TTC549 (cell line): ENCODE measurements at regions not wholly inside any gene's neighbourhood (a gene's known extent, or its start where the extent isn't known, plus 50 kb on each side); places are given as distances from the start of the nearest gene placed in this dataset.
"Not testable (repeated sequence)": the region's sequence is repeated elsewhere in the genome, so short reads cannot be mapped to it uniquely, and the experiment has no call there.

ENCODE experiments used
- FAIRE-seq: peaks from 2 replicates; lab custom pipeline; 2012; peaks lifted over from hg19 to GRCh38; lab: Jason Lieb, UNC

DNA sequence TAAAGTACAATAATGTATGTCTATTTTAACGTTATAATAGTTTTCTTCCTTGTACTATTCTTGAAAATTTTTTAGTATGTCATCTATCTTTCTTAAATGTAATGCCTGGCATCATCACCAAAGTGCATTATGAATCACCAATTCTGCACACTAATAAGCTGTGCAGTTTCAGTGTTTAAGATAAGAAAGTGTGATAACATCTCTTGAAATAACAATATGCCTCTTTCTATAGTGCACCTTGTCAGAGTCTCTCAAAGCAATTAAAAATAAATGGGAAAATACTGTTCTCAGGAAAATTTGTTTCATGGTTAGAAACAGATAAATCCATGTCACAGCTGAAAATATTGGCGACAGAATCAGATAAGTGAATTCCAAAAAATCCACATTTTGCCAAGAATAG lies 457.4 kb upstream of the PCDH10 start:
- no peak for FAIRE-seq

DNA sequence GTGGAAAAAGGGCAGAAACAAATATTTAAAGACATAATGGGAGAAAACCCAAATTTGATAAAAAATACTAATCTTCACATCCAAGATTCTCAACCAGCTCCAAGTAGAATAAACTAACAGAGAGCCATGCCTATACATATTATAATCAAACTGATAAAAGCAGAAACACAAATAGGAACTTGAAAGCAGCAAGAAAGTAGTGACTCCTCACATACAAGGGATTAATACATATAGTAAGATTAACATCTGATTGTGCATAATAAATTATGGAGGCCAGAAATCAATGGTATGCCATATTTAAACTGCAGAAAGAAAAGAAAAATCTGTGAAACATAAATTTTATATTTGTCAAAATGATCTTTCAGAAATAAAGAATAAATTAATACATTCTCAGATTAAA lies 454.3 kb upstream of the PCDH10 start:
- FAIRE-seq = no peak

DNA sequence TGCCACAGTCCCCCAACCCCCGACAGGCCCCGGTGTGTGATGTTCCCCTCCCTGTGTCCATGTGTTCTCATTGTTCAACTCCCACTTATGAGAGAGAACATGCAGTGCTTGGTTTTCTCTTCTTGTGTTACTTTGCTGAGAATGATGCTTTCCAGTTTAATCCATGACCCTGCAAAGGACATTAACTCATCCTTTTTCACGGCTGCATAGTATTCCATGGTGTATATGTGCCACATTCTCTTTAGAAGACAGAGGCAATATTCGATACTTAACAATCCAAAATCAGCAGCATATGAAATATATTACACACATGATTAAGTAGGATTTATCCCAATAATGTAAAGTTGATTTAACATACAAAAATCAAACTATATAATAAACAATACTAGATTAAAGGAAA lies 451.6 kb upstream of the PCDH10 start:
- FAIRE-seq = not testable (repeated sequence)

DNA sequence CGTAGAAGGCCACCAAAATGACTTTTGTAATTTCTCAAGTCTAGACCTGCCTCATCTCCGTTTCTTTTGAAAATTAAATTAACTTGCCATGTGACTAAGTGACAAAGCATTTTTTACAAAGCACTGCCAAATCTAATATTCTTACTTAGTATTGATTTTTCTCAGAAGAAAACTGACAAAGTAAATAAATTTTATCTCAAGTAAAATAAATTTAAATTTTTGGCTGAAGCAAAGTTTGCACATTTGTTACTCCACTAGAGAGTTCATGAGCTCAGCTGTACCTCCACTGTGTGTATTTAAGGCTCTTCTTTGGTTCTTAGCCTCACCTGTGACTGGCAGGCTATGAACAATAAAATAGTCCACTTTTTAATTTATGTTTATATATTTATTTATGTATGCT lies 441.1 kb upstream of the PCDH10 start:
- no peak for FAIRE-seq

DNA sequence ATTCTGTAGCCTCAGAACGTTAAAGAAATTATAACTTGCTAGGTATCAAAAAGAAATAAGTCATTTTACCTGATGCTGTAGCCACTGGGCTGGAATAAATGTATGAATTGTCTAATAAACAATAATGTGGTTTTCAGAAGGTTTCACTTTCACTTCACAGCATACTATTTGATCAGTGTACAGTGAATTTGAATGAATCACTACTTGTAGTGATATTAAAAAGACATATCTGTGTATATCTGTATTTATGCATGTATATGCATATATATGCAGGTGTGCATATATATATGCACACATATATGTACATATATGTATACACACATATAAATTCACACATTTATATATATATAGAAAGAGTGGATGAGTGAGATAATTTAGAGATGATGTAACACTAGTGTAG lies 440.0 kb upstream of the PCDH10 start:
- FAIRE-seq = no peak

DNA sequence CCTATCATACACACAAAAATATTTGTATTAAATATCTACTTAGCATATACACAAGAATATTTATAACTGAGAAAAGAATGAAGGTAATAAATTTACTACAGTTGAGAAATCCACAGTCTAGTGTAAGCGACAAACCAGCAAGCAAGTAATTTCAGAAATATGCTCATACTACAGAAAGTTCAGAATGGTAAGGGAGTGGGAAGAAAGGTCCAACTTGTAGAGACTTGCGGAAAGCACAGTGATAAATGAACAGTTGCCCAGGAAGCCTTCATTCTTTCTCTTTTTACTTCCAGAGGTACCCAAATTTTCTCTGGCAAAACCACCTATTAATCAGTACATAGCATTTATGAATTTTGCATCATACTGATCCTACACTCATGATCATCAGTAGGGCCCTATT lies 438.1 kb upstream of the PCDH10 start:
- FAIRE-seq = no peak

DNA sequence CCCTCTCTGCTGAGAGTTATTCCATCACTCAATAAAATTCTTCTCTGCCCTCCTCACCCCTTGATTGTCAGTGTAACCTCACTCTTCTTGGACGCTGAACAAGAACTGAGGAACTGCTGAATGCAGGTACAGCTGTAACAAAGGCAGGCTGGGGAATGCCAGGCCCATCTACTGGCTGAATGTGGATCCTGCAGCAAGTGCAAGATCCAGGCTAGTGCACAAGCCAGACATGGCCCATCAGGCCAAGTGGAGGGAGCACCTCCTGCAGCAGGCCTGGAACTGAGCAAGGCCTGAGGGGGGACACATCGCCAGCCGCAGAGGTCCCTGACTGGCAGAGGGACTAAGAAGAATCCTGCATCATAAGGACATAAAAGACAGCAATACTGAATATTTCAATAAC lies 411.8 kb upstream of the PCDH10 start:
- FAIRE-seq = no peak

DNA sequence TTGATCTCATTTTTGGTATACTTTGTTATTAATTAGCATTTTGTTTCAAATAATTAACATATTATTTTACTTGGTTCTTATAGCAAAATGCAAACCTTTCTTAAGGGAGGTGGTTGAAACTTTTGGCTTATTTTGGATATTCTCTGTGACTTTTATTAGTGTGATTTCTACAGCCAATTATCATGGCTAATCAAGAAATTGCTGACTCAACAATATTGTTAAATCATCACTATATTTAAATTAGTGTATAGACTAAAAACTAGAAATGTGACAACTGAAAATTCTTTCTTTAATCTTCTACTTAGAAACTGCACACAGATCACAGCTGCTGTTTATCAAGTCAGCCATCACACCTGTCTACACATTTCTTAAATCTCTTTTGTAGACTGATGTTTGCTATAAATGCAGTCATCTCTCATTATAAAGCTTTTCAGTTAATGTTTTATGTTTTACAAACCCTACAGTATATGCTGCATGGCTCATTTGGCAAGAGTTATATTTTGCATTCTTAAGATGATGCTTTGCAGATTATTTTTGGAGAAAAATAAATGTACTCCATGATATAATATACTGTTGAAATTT lies 389.8 kb upstream of the PCDH10 start:
- FAIRE-seq = no peak

DNA sequence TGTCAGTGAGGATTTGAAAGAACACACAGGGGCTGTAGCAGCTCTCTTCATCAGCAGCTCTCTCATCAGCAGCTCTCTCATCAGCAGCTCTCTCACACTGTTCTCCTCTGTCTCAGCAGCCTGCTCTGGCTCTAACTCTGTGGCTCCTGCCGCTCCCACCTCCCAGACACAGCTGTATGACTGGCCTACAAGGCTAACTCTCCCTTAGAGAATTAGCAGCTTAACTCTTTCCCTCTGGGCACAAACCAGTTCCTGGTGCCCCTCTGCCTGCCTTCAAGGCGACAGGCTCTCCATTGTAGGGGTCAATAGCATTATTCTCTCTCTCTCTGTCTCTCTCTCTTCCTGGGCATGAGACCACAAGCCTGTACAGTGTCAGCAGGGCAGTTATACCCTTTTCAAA lies 385.6 kb upstream of the PCDH10 start:
- no peak for FAIRE-seq

DNA sequence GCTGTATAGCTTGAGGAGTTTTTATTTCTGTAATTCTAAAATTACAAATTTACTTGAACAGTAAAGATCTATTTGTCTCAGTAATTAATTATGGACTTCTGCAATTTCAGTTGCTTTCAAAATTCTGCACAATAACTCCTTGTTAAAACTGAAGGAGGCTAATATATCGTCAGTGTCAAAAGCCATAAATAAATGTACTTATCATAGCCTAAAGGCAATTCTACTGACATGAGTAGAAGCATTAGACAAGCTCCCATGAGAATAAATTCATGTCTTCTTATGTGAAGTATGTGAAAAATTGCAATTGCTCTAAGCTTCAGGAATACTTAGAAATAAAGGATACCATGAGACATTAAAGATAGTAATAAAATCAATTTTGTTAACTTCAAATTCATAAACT lies 381.2 kb upstream of the PCDH10 start:
- no peak for FAIRE-seq

DNA sequence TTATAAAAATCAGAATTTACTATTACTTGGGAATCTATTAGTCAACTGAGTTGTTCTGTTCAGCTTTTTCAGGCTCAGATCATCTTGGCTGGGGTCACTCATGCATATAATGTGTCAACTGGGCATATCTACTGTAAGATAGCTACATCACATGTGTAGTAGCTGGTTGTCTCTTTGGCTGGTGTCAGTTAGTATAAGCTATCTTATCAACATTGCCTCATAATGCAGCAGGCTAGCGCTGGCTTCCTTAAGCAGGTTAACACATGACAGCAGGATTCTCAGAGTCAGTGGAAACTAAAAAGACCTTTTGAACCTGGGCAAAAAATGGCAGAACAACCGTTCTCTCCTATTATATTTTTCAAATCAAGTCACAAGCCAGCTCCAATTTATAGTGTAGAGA lies 378.3 kb upstream of the PCDH10 start:
- FAIRE-seq = no peak

DNA sequence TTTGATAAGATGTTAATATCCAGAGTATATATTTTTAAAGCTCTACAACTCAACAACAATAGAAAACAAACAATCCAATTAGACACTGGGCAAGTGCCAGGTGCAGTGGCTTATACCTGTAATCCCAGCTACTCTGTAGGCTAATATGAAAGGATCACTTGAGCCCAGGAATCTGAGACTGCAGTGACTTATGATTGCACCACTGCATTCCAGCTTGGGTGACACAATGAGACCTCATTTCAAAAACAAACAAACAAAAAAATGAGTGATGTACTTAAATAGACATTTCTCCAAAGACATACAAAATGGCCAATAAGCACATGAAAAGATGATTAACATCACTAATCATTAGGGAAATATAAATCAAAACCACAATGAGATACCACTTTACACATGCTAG lies 356.8 kb upstream of the PCDH10 start:
- FAIRE-seq = no peak

DNA sequence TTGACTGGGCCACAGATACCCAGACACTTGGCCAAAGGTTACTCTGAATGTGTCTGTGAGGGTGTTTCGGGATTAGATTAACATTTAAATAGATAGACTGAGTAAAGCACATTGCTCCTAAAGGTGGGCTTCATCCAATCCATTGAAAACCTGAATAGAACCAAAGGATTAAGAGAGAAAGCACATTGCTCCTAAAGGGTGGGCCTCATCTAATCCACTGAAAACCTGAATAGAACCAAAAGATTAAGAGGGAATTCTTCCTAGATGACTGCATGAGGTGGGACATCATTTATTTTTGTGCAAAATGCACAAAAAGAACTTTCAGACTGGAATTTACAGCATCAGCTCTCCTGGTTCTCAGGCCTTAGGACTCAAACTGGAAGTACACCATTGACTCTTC lies 351.2 kb upstream of the PCDH10 start:
- no peak for FAIRE-seq

DNA sequence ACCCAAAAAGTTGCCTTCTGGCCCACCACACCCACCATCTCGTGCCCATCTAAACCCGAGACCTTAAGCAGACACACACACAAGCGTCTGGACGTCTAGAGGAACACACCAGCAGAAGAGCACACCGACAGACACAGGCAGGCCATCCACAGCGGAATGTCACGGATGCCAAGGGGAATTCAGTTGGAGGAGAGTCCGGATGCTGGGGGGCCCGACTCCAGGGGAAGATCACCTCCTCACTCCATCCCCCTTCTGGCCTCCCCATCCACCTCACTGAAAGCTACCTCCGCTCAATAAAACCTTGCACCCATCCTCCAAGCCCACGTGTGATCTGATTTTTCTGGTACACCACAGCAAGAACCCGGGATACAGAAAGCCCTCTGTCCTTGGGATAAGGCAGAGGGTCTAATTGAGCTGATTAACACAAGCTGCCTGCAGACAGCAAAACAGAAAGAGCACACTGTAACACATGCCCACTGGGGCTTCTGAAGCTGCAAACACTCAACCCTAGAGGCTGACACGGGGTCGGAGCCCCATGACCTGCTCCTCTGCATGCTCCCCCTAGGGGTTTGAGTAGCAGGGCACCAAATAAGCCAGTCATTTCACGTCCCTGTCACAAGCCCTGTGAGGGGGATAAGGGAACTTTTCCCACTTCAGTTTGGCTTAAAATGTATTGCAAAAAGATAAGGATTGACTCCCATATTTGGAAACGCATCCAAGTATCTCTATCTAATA lies 339.6 kb upstream of the PCDH10 start:
- FAIRE-seq = no peak

DNA sequence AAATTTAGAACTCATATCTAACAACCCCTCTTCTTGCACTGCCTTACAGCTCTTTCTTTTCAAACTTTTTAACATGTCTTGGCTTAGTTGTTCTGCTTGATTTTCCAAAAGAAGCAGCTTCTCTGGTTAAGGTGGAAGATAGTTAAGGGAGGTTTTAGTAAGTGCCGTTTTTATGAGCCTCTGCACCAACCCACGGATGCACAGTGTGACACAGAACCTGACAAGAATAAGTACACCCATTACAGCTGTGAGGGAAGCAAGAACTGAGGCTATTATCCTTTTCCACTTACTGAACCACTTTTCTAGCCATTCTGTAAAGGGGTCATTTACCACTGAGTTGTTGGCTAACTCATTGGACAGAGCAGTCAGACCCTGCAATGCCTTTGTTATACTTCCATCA lies 336.0 kb upstream of the PCDH10 start:
- FAIRE-seq = not testable (repeated sequence)

DNA sequence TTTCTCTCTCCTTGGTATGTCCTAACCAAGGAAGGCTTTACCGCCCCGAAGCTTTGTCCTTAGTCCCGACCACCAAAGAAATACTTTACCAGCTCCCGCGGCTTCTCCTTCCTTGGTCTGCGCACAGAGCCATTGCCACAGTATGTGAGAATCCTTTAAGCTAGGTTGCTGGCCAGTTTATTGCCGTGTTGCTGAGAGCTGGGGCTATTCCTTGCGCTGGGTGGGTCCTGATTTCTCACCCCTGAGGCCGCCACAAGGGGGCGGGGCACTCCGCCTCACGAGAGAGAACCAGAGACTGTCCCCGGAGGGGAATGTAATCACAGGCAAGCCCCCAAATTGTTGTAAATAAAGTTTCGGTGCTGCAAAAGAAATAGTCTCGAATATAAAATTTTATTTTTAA lies 331.0 kb upstream of the PCDH10 start:
- no peak for FAIRE-seq

DNA sequence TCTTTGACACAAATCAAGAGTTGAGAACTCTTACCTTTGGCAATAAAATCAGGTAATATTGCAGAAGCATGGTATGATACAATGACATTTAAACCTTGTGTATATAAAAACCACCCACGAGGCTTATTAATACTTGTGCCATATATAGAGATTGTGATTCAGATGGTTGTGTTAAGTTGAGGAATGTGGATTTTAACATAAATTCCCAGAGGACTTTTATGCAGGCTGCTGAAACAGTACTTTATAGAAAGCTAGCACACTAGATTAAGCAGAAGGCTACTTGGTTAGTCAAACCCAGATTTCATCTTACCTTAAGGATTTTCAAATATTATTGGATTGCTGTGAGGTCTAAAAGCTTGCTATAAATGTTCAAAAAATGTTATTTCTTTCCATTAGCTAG lies 325.7 kb upstream of the PCDH10 start:
- no peak for FAIRE-seq

DNA sequence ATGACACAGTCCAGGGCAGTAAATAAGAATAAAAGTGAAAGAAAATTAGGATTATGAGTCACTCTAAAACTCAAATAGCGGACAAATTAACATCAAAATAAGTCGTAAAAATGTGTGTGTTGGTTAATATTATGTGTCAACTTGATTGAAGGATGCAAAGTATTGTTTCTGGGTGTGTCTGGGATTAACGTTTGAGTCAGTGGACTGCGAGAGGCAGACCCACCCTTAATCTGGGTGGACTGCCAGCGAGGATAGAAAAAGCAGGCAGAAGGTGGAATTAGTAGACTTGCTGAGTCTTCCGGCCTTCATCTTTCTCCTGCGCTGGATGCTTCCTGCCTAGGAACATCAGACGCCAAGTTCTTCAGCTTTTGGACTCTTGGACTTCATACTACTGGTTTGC lies 324.3 kb upstream of the PCDH10 start:
- no peak for FAIRE-seq

DNA sequence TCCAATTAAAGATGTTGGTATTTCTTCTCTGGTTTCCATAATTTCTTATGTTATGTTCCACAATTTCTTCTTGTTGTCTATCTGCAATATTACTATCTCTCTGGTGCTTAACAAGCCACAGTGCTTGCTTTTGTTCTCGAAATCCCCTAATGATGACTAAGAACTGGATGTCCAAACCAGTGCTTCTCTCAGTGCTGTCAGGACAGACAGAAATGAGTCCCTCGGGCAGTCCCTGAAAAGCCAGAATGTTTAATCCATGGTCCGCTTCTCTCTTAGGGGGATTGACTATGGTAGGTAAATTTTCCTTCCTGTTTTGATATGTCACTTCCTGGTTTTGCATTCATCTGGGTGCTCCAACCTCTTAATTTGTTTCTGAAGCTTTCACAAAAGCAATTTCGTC lies 321.6 kb upstream of the PCDH10 start:
- FAIRE-seq = no peak

DNA sequence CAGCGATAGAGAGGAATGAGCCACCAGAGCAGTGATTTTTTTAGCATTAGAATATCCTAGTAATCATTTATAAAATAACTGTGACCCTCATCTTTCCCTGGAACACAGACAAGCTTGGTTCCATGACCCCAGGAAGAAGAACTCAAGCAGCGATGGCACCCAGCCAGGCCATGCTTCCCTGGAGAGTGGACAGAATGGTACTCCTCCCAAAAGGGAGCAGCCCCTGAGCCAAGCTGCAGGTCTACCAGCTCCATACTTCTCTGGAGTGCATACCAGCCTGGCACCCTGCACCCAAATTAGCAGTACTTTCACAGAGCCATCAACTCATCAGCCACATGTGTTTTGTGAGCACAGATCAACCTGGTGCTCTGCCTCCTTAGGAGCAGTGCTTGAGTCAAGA lies 310.9 kb upstream of the PCDH10 start:
- no peak for FAIRE-seq

DNA sequence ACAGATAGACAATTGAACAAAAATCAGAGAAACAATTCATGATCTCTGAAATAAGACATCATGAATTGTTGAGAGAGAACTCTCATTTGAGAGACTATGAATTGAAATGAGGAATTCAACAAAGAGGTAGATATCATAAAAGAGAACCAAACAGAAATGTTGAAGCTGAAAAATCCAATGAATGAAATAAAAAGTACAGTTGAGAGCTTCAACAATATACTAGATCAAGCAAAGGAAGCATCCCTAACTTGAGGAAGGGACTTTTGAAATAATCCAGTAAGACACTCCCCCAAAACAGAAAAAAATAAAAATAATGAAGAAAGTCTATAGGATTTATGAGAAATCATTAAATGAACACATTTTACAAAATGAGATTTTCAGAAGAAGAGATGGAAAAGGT lies 310.0 kb upstream of the PCDH10 start:
- no peak for FAIRE-seq

DNA sequence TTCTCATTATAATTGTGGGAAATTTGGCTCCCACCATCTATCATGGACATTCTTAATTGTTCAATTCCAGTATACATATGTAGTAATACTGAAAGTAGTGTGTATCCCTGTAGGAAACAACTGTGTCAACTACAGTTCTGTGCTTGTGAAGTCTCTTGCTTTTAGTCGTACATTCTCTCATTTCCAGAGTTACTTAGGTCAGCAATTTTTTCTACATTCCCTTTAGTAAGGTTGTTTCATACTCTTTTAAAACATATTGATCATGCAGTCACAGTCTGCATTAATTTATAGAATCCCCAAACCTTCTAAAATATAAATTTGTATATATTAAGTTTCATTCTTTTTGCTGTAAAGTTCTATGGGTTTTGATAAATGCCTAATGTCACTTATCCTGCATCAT lies 289.2 kb upstream of the PCDH10 start:
- no peak for FAIRE-seq

DNA sequence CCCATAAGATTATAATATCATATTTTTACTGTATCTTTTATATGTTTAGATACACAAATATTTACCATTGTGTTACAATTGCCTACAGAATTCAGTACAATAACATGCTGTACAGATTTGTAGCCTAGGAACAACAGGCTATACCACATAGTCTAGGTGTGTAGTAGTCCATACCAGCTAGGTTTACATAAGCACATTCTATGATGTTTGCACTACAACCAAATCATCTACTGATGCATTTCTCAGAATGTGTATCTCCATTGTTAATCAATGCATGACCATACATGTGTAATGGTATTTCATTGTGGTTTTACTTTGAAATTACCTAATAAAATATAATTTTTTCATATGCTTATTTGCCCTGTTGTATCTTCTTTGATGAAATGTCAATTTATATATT lies 288.1 kb upstream of the PCDH10 start:
- FAIRE-seq = no peak

DNA sequence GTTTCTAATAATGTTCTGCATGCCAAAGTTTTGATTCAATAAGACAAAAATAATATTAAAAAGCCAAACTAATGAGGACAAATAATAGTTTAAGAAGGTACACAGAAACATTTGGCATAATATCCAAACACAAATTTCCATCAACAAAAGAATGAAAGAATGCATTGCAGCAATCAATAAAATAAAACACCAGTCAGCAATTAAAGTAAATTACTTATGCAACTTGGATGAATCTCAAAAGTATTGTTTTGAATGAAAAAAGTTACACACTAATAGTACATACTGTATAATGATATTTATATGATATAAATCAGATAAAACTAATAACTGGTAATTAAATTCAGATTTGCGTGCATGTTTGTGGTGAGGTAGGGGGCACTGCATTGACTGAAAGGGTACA lies 285.5 kb upstream of the PCDH10 start:
- FAIRE-seq = no peak

DNA sequence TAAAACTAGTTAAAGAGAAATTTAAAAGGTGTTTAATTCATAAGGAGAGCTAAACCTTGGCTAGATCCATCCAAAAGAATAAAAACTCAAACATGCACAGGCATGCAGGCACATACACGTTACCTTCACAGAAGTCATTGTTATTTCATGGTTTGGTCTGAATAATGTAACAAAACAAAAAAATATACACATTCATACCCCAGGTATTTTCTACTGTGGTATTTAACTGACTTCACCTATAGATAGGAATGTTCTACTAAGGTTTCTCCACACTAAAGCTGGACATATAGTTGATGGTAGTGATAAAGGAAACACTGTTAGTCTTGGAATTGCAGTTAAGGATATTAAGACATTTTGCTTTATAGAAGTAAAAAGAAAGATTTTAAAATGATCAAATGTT lies 283.6 kb upstream of the PCDH10 start:
- no peak for FAIRE-seq
